ENCODE measurements at regions not wholly inside any gene's neighbourhood (a gene's known extent, or its start where the extent isn't known, plus 50 kb on each side); places are given as distances from the start of the nearest gene placed in this dataset.

DNA sequence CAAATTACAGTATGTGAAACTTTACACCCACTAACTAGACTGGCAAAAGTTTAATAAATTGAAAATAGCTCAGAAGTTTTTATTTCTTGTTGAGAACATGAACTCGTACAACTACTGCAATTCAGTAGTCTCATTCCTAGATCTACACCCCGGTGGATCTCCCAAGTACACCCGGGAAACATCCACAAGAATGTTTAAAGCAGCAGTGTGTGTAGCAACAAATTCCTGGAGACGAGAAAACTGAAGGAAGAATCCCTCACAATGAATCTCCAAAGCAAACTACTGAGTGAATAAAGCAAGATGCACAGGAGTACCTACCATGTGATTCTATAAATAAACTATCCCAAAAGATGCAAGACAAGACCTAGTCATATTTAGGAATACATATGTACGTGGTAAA, 954.0 kb upstream of the MAP3K7 start:
- TF ChIP-seq CTCF (IDR thresholded peaks at IDR 0.05) (no peak), POLR2A (IDR thresholded peaks at IDR 0.05) (no peak)

Data from thyroid gland (tissue), 4 donors.